ENCODE measurements at regions not wholly inside any gene's neighbourhood (a gene's known extent, or its start where the extent isn't known, plus 50 kb on each side); places are given as distances from the start of the nearest gene placed in this dataset.

DNA sequence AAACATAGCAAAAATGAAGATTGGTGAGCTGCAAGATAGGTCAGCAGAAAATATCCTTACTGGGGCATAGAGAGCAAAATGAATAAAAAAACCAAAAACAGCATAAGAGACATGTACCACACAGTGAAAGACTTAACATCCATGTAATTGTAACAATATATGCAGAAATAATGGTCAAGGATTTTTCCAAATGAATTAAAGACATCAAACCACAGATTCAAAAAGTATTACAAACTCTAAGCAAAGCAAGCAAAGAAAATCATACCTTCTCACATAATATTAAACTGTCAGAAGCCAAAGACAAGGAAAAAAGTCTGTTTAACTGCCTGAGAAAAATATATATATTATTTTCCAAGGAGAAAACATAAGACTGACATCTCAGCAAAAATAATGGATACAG is 111.3 kb downstream of the MIS18A start:
- intact Hi-C loops (cut with micrococcal nuclease) (no loop called here), in situ Hi-C loops (cut with MboI) (no loop called here)
- DNase-seq (ENCODE audit: extremely low read depth in 1 of 4, low spot score in 3 of 4) (no peak), ATAC-seq (no peak), FAIRE-seq (no peak)
- H3K4me1 ChIP-seq (replicated peaks in 1 of 2; ENCODE audit: control insufficient read depth in 2 of 2, insufficient read depth in 2 of 2, low read length in 2 of 2) = no peaks in the 10 kb centered on the region
- H3K36me3 ChIP-seq (ENCODE audit: control insufficient read depth, insufficient read depth, low read length) = no peaks in the 10 kb centered on the region
- H2AFZ ChIP-seq (ENCODE audit: low read depth, low read length) = no peak overlapping the region
- H3K4me2 ChIP-seq (ENCODE audit: insufficient read depth, low read length) = no peak overlapping the region
- ChIA-PET POLR2A (no interaction called here), CTCF (ENCODE audit: low intra/inter-chr PET ratio) (no interaction called here)
- no TSS peak for BruUV-seq (replicated peaks)
- H3K4me3 ChIP-seq = no peak overlapping the region
- H3K27ac ChIP-seq (ENCODE audit: extremely low read depth, low read depth, low read length) = no peak overlapping the region
- no peak for TF ChIP-seq HMG20A (CRISPR knock-in tag; conservative IDR thresholded peaks at IDR 0.05)
- no peak for TF ChIP-seq ZNF311 (CRISPR knock-in tag; IDR thresholded peaks at IDR 0.05)
- no peak for TF ChIP-seq ZNF668 (CRISPR knock-in tag; IDR thresholded peaks at IDR 0.05)
- TF ChIP-seq DACH1 (IDR thresholded peaks at IDR 0.05; ENCODE audit: partially characterized antibody) = no peak
- TF ChIP-seq ZNF197 (CRISPR knock-in tag; IDR thresholded peaks at IDR 0.05; ENCODE audit: low read depth) = no peak
- TF ChIP-seq ZNF12 (CRISPR knock-in tag; IDR thresholded peaks at IDR 0.05) = no peak
- no peak for TF ChIP-seq PTTG1 (tag; IDR thresholded peaks at IDR 0.05; ENCODE audit: low read depth)
- TF ChIP-seq MIER1 (IDR thresholded peaks at IDR 0.05; ENCODE audit: low read depth) = no peak
- TF ChIP-seq, protein P1, sequence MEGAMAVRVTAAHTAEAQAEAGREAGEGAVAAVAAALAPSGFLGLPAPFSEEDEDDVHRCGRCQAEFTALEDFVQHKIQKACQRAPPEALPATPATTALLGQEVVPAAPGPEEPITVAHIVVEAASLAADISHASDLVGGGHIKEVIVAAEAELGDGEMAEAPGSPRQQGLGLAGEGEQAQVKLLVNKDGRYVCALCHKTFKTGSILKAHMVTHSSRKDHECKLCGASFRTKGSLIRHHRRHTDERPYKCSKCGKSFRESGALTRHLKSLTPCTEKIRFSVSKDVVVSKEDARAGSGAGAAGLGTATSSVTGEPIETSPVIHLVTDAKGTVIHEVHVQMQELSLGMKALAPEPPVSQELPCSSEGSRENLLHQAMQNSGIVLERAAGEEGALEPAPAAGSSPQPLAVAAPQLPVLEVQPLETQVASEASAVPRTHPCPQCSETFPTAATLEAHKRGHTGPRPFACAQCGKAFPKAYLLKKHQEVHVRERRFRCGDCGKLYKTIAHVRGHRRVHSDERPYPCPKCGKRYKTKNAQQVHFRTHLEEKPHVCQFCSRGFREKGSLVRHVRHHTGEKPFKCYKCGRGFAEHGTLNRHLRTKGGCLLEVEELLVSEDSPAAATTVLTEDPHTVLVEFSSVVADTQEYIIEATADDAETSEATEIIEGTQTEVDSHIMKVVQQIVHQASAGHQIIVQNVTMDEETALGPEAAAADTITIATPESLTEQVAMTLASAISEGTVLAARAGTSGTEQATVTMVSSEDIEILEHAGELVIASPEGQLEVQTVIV (CRISPR knock-in tag; IDR thresholded peaks at IDR 0.05; ENCODE audit: borderline replicate concordance) = no peak
- TF ChIP-seq SP1 (CRISPR knock-in tag; IDR thresholded peaks at IDR 0.05) = no peak
- no peak for TF ChIP-seq KDM1A (IDR thresholded peaks at IDR 0.05)
- TF ChIP-seq ZNF707 (CRISPR knock-in tag; conservative IDR thresholded peaks at IDR 0.05) = no peak
- TF ChIP-seq, protein P2, sequence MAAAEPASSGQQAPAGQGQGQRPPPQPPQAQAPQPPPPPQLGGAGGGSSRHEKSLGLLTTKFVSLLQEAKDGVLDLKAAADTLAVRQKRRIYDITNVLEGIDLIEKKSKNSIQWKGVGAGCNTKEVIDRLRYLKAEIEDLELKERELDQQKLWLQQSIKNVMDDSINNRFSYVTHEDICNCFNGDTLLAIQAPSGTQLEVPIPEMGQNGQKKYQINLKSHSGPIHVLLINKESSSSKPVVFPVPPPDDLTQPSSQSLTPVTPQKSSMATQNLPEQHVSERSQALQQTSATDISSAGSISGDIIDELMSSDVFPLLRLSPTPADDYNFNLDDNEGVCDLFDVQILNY (CRISPR knock-in tag; IDR thresholded peaks at IDR 0.05) = no peak
- no peak for TF ChIP-seq MXI1 (IDR thresholded peaks at IDR 0.05; ENCODE audit: low read depth, low read length)
- no peak for TF ChIP-seq ARID1B (IDR thresholded peaks at IDR 0.05)
- TF ChIP-seq ZNF23 (CRISPR knock-in tag; IDR thresholded peaks at IDR 0.05) = no peak
- no peaks in the 10 kb centered on the region for H4K20me1 ChIP-seq (replicated peaks; ENCODE audit: control insufficient read depth, insufficient read depth, low read length)
- H3K79me2 ChIP-seq (ENCODE audit: control insufficient read depth, insufficient read depth, low read length) = no peaks in the 10 kb centered on the region
- H3K9me1 ChIP-seq (ENCODE audit: control insufficient read depth, insufficient read depth, low read length) = no peaks in the 10 kb centered on the region
- H3K9ac ChIP-seq (ENCODE audit: insufficient read depth in 1 of 2, low read depth in 2 of 2, low read length in 2 of 2) = no peak overlapping the region
- H3K9me3 ChIP-seq (replicated peaks; ENCODE audit: control insufficient read depth, insufficient read depth, low read depth, low read length) = no peaks in the 10 kb centered on the region
- no peaks in the 10 kb centered on the region; a peak in 1 of 5 replicates for H3K27me3 ChIP-seq (ENCODE audit: control insufficient read depth in 2 of 2, insufficient read depth in 2 of 2, low read length in 2 of 2)
